Upper lobe of left lung (tissue), 6 donors: ENCODE measurements at regions not wholly inside any gene's neighbourhood (a gene's known extent, or its start where the extent isn't known, plus 50 kb on each side); places are given as distances from the start of the nearest gene placed in this dataset.

Experiments
- ATAC-seq, 2 donors: fragments of 200-7000 bp; cut with Tn5 transposase; one replicate each; pipeline ENCODE4 v1.9.1; 2022; ENCODE audit warnings: mild to moderate bottlenecking in 2 of 2, moderate library complexity in 2 of 2; ENCODE audit not compliant: low FRiP score in 2 of 2
- DNase-seq, 2 donors: peaks; one replicate each; pipeline ENCODE4 v3.0.0-alpha.2; 2019 to 2020
- H3K27ac ChIP-seq, 4 donors: fragments of 200-600 bp; sonication (generic); one replicate each; pipeline ENCODE4 v1.5.1; 2016 to 2019
- H3K27me3 ChIP-seq, 4 donors: fragments of 200-600 bp; sonication (generic); one replicate each; pipeline ENCODE4 v1.5.1; 2017 to 2019
- H3K36me3 ChIP-seq, 4 donors: fragments of 200-600 bp; sonication (generic); one replicate each; pipeline ENCODE4 v1.5.1; 2016 to 2019
- H3K4me1 ChIP-seq, 4 donors: fragments of 200-600 bp; sonication (generic); one replicate each; pipeline ENCODE4 v1.5.1; 2018 to 2019
- H3K4me3 ChIP-seq, 4 donors: fragments of 200-600 bp; sonication (generic); one replicate each; pipeline ENCODE4 v1.5.1; 2017 to 2019; ENCODE audit warnings: mild to moderate bottlenecking in 2 of 4, moderate library complexity in 1 of 4
- H3K9me3 ChIP-seq, 4 donors: fragments of 200-600 bp; sonication (generic); one replicate each; pipeline ENCODE4 v1.5.1; 2018 to 2019
- CTCF ChIP-seq, 6 experiments: fragments of 450-650 bp in 4 of 6; fragments of 200-600 bp in 2 of 6; sonication (generic) in 2 of 6; IDR thresholded peaks; one replicate each; pipeline ENCODE4 v1.5.1; 2016 to 2019; ENCODE audit warnings: antibody characterized with exemption in 6 of 6
- EP300 ChIP-seq, 4 donors: sonication (generic); formaldehyde crosslinking; IDR thresholded peaks; one replicate each; pipeline ENCODE4 v1.5.1; 2017; ENCODE audit warnings: antibody characterized with exemption in 4 of 4, control low read depth in 2 of 4
- POLR2A ChIP-seq, 4 donors: fragments of 450-650 bp; IDR thresholded peaks; one replicate each; pipeline ENCODE4 v1.5.1; 2016 to 2017; ENCODE audit warnings: antibody characterized with exemption in 4 of 4, mild to moderate bottlenecking in 2 of 4
- POLR2AphosphoS5 ChIP-seq, 2 donors: sonication (generic); formaldehyde crosslinking; IDR thresholded peaks; one replicate each; pipeline ENCODE4 v1.5.1; 2017; ENCODE audit warnings: antibody characterized with exemption in 2 of 2
- WGBS, 2 donors: methylation state at CpG; one replicate each; pipeline ENCODE4 v1.1.5; 2017 to 2018; 5-methylcytosine and 5-hydroxymethylcytosine counted together
- donor health status: DM: no; HTN: no; CAD: no; lungs with moderate emphysema.
- donor health status: DM: no; HTN: yes; CAD: no; lungs with severe emphysema.

DNA sequence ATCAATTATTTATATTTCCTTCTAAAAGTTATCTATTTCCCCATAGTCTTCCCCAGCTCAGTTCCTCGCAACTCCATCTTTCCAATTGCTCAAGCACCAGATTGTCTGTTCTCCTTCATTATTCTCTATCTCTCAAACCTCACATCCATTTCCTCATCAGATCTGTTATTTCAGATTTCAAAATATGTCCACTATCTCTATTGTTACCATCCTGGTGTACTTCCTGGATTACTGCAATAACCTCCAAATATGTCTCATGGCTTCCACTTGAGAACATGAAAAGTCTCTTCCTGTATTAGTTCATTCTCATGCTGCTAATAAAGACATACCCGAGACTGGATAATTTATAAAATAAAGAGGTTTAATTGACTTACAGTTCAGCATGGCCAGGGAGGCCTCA lies 641.7 kb upstream of the ZEB2 start:
- Histone ChIP-seq H3K27ac (no peak overlapping the region), H3K9me3 (no peaks in the 10 kb centered on the region), H3K36me3 (no peaks in the 10 kb centered on the region), H3K4me1 (peaks cover 0 to 7% (median 2%) of the 10 kb centered on the region in 4 donors), H3K4me3 (no peak overlapping the region), H3K27me3 (no peaks in the 10 kb centered on the region)
- DNase-seq = no peak
- WGBS, 2 donors = 70 to 71% methylated on average over 2 of the region's 2 CpGs
- TF ChIP-seq EP300 (IDR thresholded peaks at IDR 0.05) (no peak), POLR2AphosphoS5 (IDR thresholded peaks at IDR 0.05) (no peak), CTCF (IDR thresholded peaks at IDR 0.05) (no peak), POLR2A (IDR thresholded peaks at IDR 0.05) (no peak)
- no peak for ATAC-seq

DNA sequence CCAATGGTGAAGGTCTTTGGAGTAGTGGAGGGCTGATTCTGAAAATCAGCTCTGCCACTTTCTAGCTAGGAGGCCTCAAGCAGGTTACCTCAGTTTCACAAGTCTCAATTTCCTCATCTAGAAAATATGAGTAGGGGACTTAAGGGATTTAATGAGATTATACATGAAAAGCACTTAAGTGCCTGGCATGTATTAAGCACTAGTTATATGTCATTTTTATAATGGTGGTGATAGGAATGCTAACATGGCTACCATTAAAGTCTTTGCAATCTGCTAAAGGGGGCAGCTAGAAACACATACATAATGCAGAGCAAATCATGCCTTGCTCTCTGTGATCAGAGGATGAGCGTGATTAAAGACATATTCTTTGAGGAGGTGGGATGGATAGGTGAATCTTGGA lies 640.9 kb upstream of the ZEB2 start:
- Histone ChIP-seq H3K36me3 (no peaks in the 10 kb centered on the region), H3K27me3 (no peaks in the 10 kb centered on the region), H3K9me3 (no peaks in the 10 kb centered on the region), H3K4me3 (no peak overlapping the region), H3K4me1 (peaks cover 0 to 7% (median 2%) of the 10 kb centered on the region in 4 donors), H3K27ac (no peak overlapping the region)
- DNase-seq (no peak), ATAC-seq (no peak)
- WGBS, 2 donors = 85 to 97% methylated on average over 1 of the region's 1 CpG
- TF ChIP-seq EP300 (IDR thresholded peaks at IDR 0.05) (no peak), POLR2AphosphoS5 (IDR thresholded peaks at IDR 0.05) (no peak), CTCF (IDR thresholded peaks at IDR 0.05) (no peak)

GRCh38 chr2:145159676-145160075 lies 639.8 kb upstream of the ZEB2 start:
- ATAC-seq = no peak
- WGBS, 2 donors = 70 to 74% methylated on average over 2 of the region's 2 CpGs
- no peak for DNase-seq
- H3K9me3 ChIP-seq = no peaks in the 10 kb centered on the region
- H3K36me3 ChIP-seq = no peaks in the 10 kb centered on the region
- no peak overlapping the region for H3K4me3 ChIP-seq
- H3K27ac ChIP-seq = no peak overlapping the region
- TF ChIP-seq CTCF (IDR thresholded peaks at IDR 0.05) = no peak
- TF ChIP-seq EP300 (IDR thresholded peaks at IDR 0.05) = no peak
- TF ChIP-seq POLR2A (IDR thresholded peaks at IDR 0.05) = no peak
- no peak for TF ChIP-seq POLR2AphosphoS5 (IDR thresholded peaks at IDR 0.05)
- H3K4me1 ChIP-seq = peaks cover 0 to 7% (median 2%) of the 10 kb centered on the region in 4 donors
- H3K27me3 ChIP-seq = no peaks in the 10 kb centered on the region

GRCh38 chr2:145157741-145158591 lies 638.0 kb upstream of the ZEB2 start:
- H3K27ac ChIP-seq = peak overlapping the region in 1 of 4 donors; percentile 46
- no peaks in the 10 kb centered on the region for H3K36me3 ChIP-seq
- no peak overlapping the region for H3K4me3 ChIP-seq
- ATAC-seq (peak; percentile 82 to 94), DNase-seq (peak in 1 of 2 donors; percentile 29)
- peaks cover 0 to 7% (median 2%) of the 10 kb centered on the region in 4 donors for H3K4me1 ChIP-seq
- no peak for TF ChIP-seq CTCF (IDR thresholded peaks at IDR 0.05)
- TF ChIP-seq EP300 (IDR thresholded peaks at IDR 0.05) = peak in 1 of 4 donors; percentile 13
- peak; percentile 24 to 65 for TF ChIP-seq POLR2AphosphoS5 (IDR thresholded peaks at IDR 0.05)
- no peak for TF ChIP-seq POLR2A (IDR thresholded peaks at IDR 0.05)
- H3K27me3 ChIP-seq = no peaks in the 10 kb centered on the region
- WGBS, 2 donors = 37 to 39% methylated on average over 3 of the region's 3 CpGs
- H3K9me3 ChIP-seq = no peaks in the 10 kb centered on the region
